Skeletal muscle satellite cell (primary cell): ENCODE measurements at regions not wholly inside any gene's neighbourhood (a gene's known extent, or its start where the extent isn't known, plus 50 kb on each side); places are given as distances from the start of the nearest gene placed in this dataset.

ENCODE experiments used
- H3K27me3 ChIP-seq: 2 replicates; pipeline ENCODE4 v1.7.0; 2013; ENCODE audit warnings: low read length; ENCODE audit not compliant: control insufficient read depth, insufficient read depth
- H3K36me3 ChIP-seq: 2 replicates; pipeline ENCODE4 v1.7.0; 2013; ENCODE audit warnings: mild to moderate bottlenecking, control low read depth, low read length; ENCODE audit not compliant: insufficient read depth
- H3K4me1 ChIP-seq: 2 replicates; pipeline ENCODE4 v1.7.0; 2013; ENCODE audit warnings: low read length; ENCODE audit not compliant: control insufficient read depth, insufficient read depth
- H3K4me2 ChIP-seq: 2 replicates; pipeline ENCODE4 v1.7.0; 2013; ENCODE audit warnings: mild to moderate bottlenecking, low read length
- H3K4me3 ChIP-seq: 2 replicates; pipeline ENCODE4 v1.7.0; 2013; ENCODE audit warnings: low read length
- H3K9ac ChIP-seq: 2 replicates; pipeline ENCODE4 v1.7.0; 2013; ENCODE audit warnings: mild to moderate bottlenecking, low read depth, low read length, moderate library complexity
- H3K9me3 ChIP-seq: replicated peaks from 2 replicates; pipeline ENCODE4 v1.7.0; 2013; ENCODE audit warnings: mild to moderate bottlenecking, control low read depth, low read length

- H3K4me2 ChIP-seq, result no peak overlapping the region
- no peaks in the 10 kb centered on the region for H3K9me3 ChIP-seq
- no peak overlapping the region for H3K4me3 ChIP-seq
- H3K36me3 ChIP-seq, result no peaks in the 10 kb centered on the region
- no peaks in the 10 kb centered on the region for H3K27me3 ChIP-seq
- H3K9ac ChIP-seq, result no peak overlapping the region
- no peaks in the 10 kb centered on the region for H3K4me1 ChIP-seq
Observed at GRCh38 chr5:27396998-27397397, 358.6 kb upstream of the CDH9 start.

GRCh38 chr5:27392716-27393115 is 354.3 kb upstream of the CDH9 start:
- no peaks in the 10 kb centered on the region for H3K9me3 ChIP-seq
- H3K4me1 ChIP-seq, result no peaks in the 10 kb centered on the region
- H3K4me2 ChIP-seq, result no peak overlapping the region
- H3K36me3 ChIP-seq, result no peaks in the 10 kb centered on the region
- H3K27me3 ChIP-seq, result no peaks in the 10 kb centered on the region
- no peak overlapping the region for H3K9ac ChIP-seq
- H3K4me3 ChIP-seq, result no peak overlapping the region

- no peak overlapping the region for H3K4me2 ChIP-seq
- H3K27me3 ChIP-seq, result no peaks in the 10 kb centered on the region
- H3K4me3 ChIP-seq, result no peak overlapping the region
- no peaks in the 10 kb centered on the region for H3K9me3 ChIP-seq
- H3K9ac ChIP-seq, result no peak overlapping the region
- no peaks in the 10 kb centered on the region for H3K4me1 ChIP-seq
- no peaks in the 10 kb centered on the region for H3K36me3 ChIP-seq
Observed at GRCh38 chr5:27389696-27390095, 351.3 kb upstream of the CDH9 start.

GRCh38 chr5:27388755-27389154 is 350.4 kb upstream of the CDH9 start:
- Histone ChIP-seq H3K9me3 (no peaks in the 10 kb centered on the region), H3K4me3 (no peak overlapping the region), H3K4me1 (no peaks in the 10 kb centered on the region)

GRCh38 chr5:27387535-27388073 is 349.2 kb upstream of the CDH9 start:
- H3K9ac ChIP-seq, result no peak overlapping the region
- H3K4me1 ChIP-seq, result no peaks in the 10 kb centered on the region
- H3K36me3 ChIP-seq, result no peaks in the 10 kb centered on the region
- no peak overlapping the region for H3K4me2 ChIP-seq
- no peak overlapping the region for H3K4me3 ChIP-seq
- H3K9me3 ChIP-seq, result no peaks in the 10 kb centered on the region
- no peaks in the 10 kb centered on the region for H3K27me3 ChIP-seq

More at GRCh38 chr5:27388755-27389154, 350.4 kb upstream of the CDH9 start:
- Histone ChIP-seq H3K4me2 (no peak overlapping the region), H3K9ac (no peak overlapping the region), H3K36me3 (no peaks in the 10 kb centered on the region), H3K27me3 (no peaks in the 10 kb centered on the region)

- Histone ChIP-seq H3K4me3 (no peak overlapping the region), H3K9ac (no peak overlapping the region), H3K27me3 (no peaks in the 10 kb centered on the region), H3K4me2 (no peak overlapping the region), H3K36me3 (no peaks in the 10 kb centered on the region), H3K9me3 (no peaks in the 10 kb centered on the region), H3K4me1 (no peaks in the 10 kb centered on the region)
Observed at GRCh38 chr5:27381686-27382085, 343.3 kb upstream of the CDH9 start.

GRCh38 chr5:27377626-27378025 is 339.2 kb upstream of the CDH9 start:
- H3K4me2 ChIP-seq, result no peak overlapping the region
- H3K36me3 ChIP-seq, result no peaks in the 10 kb centered on the region
- no peaks in the 10 kb centered on the region for H3K27me3 ChIP-seq
- H3K4me1 ChIP-seq, result no peaks in the 10 kb centered on the region
- H3K9me3 ChIP-seq, result no peaks in the 10 kb centered on the region
- no peak overlapping the region for H3K9ac ChIP-seq
- H3K4me3 ChIP-seq, result no peak overlapping the region

- Histone ChIP-seq H3K27me3 (no peaks in the 10 kb centered on the region), H3K4me1 (no peaks in the 10 kb centered on the region), H3K36me3 (no peaks in the 10 kb centered on the region), H3K9ac (no peak overlapping the region), H3K4me2 (no peak overlapping the region), H3K4me3 (no peak overlapping the region), H3K9me3 (no peaks in the 10 kb centered on the region)
Observed at GRCh38 chr5:27353970-27354369, 315.6 kb upstream of the CDH9 start.

GRCh38 chr5:27353540-27353939 is 315.2 kb upstream of the CDH9 start:
- Histone ChIP-seq H3K9ac (no peak overlapping the region), H3K27me3 (no peaks in the 10 kb centered on the region), H3K9me3 (no peaks in the 10 kb centered on the region), H3K36me3 (no peaks in the 10 kb centered on the region), H3K4me2 (no peak overlapping the region), H3K4me3 (no peak overlapping the region), H3K4me1 (no peaks in the 10 kb centered on the region)

- no peaks in the 10 kb centered on the region for H3K36me3 ChIP-seq
- no peaks in the 10 kb centered on the region for H3K9me3 ChIP-seq
- H3K4me3 ChIP-seq, result no peak overlapping the region
- H3K27me3 ChIP-seq, result no peaks in the 10 kb centered on the region
- H3K4me2 ChIP-seq, result no peak overlapping the region
- no peaks in the 10 kb centered on the region for H3K4me1 ChIP-seq
- H3K9ac ChIP-seq, result no peak overlapping the region
Observed at GRCh38 chr5:27341342-27341741, 303.0 kb upstream of the CDH9 start.

- Histone ChIP-seq H3K9ac (no peak overlapping the region), H3K9me3 (no peaks in the 10 kb centered on the region)
Observed at GRCh38 chr5:27336817-27337216, 298.4 kb upstream of the CDH9 start.

GRCh38 chr5:27328480-27328879 is 290.1 kb upstream of the CDH9 start:
- H3K9ac ChIP-seq, result no peak overlapping the region
- H3K4me2 ChIP-seq, result no peak overlapping the region
- no peak overlapping the region for H3K4me3 ChIP-seq
- H3K9me3 ChIP-seq, result no peaks in the 10 kb centered on the region
- H3K36me3 ChIP-seq, result no peaks in the 10 kb centered on the region
- no peaks in the 10 kb centered on the region for H3K4me1 ChIP-seq
- no peaks in the 10 kb centered on the region for H3K27me3 ChIP-seq

More at GRCh38 chr5:27336817-27337216, 298.4 kb upstream of the CDH9 start:
- Histone ChIP-seq H3K27me3 (no peaks in the 10 kb centered on the region), H3K4me1 (no peaks in the 10 kb centered on the region), H3K4me2 (no peak overlapping the region), H3K4me3 (no peak overlapping the region), H3K36me3 (no peaks in the 10 kb centered on the region)
